Cardiac muscle cell (in vitro differentiated cells and primary cell): ENCODE measurements at regions not wholly inside any gene's neighbourhood (a gene's known extent, or its start where the extent isn't known, plus 50 kb on each side); places are given as distances from the start of the nearest gene placed in this dataset.

Source experiments
- DNase-seq, 2 donors: peaks; one replicate each; pipeline versions ENCODE4 v3.0.0 to v3.0.0-alpha.2; 2010 to 2017; ENCODE audit warnings: low read depth in 1 of 2, low spot score in 1 of 2
- H3K27ac ChIP-seq: fragments of 200-600 bp; sonication (generic); 2 replicates; pipeline ENCODE4 v1.5.1; 2016
- H3K27me3 ChIP-seq: fragments of 200-600 bp; sonication (generic); 2 replicates; pipeline ENCODE4 v1.6.0; 2016; ENCODE audit warnings: control low read depth
- H3K36me3 ChIP-seq: fragments of 200-600 bp; sonication (generic); 2 replicates; pipeline ENCODE4 v1.5.1; 2016; ENCODE audit warnings: control low read depth
- H3K4me1 ChIP-seq: fragments of 200-600 bp; sonication (generic); 2 replicates; pipeline ENCODE4 v1.8.1; 2017; ENCODE audit warnings: low read depth, mild to moderate bottlenecking, mixed run types
- H3K4me3 ChIP-seq: fragments of 200-600 bp; sonication (generic); 2 replicates; pipeline ENCODE4 v1.5.1; 2016; ENCODE audit warnings: mild to moderate bottlenecking
- H3K9me3 ChIP-seq: fragments of 200-600 bp; sonication (generic); 2 replicates; pipeline ENCODE4 v1.5.1; 2017; ENCODE audit warnings: low read depth, mild to moderate bottlenecking, control low read depth
- TF ChIP-seq, protein P1 (sequence below): IDR thresholded peaks from 2 replicates; pipeline ENCODE4 v1.5.1; 2012; ENCODE audit warnings: low read depth, mild to moderate bottlenecking, low read length

- Histone ChIP-seq H3K27ac (no peak overlapping the region), H3K27me3 (no peaks in the 10 kb centered on the region), H3K4me3 (no peak overlapping the region), H3K36me3 (no peaks in the 10 kb centered on the region), H3K9me3 (no peaks in the 10 kb centered on the region), H3K4me1 (no peaks in the 10 kb centered on the region)
- DNase-seq = no peak
- TF ChIP-seq, protein P1, sequence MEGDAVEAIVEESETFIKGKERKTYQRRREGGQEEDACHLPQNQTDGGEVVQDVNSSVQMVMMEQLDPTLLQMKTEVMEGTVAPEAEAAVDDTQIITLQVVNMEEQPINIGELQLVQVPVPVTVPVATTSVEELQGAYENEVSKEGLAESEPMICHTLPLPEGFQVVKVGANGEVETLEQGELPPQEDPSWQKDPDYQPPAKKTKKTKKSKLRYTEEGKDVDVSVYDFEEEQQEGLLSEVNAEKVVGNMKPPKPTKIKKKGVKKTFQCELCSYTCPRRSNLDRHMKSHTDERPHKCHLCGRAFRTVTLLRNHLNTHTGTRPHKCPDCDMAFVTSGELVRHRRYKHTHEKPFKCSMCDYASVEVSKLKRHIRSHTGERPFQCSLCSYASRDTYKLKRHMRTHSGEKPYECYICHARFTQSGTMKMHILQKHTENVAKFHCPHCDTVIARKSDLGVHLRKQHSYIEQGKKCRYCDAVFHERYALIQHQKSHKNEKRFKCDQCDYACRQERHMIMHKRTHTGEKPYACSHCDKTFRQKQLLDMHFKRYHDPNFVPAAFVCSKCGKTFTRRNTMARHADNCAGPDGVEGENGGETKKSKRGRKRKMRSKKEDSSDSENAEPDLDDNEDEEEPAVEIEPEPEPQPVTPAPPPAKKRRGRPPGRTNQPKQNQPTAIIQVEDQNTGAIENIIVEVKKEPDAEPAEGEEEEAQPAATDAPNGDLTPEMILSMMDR = no peak
These were observed 103.4 kb downstream of the MRPL14 start for GRCh38 chr6:44023586-44024454.

DNA sequence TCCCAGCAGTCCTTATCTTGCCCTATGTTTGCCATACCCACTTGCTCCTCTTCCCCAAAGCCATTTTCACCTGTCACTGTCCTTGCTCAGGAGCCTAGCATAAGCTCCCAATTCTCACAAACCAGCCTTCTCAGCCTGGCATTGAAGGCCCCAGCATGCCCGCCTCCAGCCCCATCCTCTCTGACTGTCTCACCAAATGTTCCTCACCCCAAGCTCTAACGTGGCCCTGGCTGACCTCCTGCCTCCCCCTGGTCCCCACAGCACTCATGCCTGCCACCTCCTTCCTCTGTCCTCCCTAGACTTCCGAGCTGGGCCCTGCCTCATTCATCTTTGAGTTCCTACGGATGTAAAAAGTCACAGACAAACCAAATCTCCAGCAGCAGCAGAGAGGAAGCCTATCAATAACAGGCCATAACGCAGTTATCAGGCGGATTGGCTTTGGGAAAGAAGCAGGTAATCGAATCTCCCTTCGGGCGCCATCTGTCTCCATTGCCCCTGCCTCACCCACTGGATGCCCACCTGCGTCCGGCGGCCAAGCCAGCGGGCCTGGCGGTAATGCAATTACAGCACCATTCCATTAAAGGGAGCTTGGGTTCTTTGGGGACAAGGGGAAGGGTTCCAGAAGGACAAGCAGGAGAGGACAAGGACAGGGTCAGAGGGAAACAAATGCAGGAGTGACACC, 104.4 kb downstream of the MRPL14 start:
- Histone ChIP-seq H3K27ac (no peak overlapping the region), H3K9me3 (no peaks in the 10 kb centered on the region), H3K4me3 (no peak overlapping the region), H3K27me3 (no peaks in the 10 kb centered on the region), H3K36me3 (no peaks in the 10 kb centered on the region), H3K4me1 (no peaks in the 10 kb centered on the region)
- no peak for DNase-seq
- TF ChIP-seq, protein P1 = no peak

DNA sequence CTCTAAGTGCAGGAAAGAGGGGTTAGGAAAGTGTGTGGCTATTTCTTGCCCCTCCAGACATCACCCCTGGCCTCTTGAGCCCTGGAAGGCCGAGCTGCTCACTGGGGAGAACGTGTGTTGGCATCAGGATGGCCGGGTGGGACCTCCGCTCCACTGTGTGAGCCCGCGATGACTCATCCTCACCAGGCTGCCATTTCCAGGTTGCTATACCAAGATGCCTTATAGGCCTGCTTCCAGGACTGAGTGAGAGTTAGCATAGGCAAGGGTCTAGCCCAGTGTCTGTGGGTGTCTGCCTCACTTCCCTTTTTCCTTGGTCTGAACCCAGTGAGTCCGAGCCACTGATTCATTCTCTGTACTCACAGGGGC, 105.0 kb downstream of the MRPL14 start:
- TF ChIP-seq, protein P1 = no peak
- no peaks in the 10 kb centered on the region for H3K4me1 ChIP-seq
- DNase-seq = no peak

DNA sequence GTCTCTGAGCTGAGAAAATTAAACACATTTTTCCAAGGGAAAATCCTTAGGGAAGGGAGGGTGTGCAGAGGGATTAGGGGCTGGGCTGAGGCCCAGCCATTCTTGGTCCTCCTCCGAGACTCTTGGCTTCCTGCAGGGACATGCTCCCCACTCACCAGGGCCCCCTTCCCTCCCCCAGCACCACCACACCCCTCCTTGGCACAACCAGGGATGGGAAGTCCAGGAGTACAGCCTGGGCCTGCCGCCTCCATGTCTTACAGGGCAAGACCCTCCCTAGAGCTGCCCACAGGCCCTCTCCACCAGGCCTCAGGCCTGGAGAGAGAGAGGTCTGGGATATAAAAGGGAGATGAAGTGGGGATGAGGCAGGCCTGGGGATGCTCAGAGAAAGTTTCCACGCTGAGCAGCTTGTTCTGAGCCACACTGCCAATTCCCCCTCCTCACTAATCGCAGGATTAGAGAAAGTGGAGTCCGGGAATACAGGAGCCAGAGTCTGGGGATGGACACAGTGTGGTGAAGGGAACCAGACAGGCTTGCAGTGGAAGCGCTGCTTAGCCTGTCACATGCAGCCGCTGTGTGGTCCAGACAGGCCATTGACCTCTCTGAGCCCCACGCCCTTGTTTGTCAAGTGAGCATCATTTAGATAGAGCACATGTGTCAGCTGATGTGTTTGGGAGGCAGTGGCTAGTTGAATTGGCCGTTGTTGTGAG, 105.5 kb downstream of the MRPL14 start:
- TF ChIP-seq, protein P1 = no peak
- no peak for DNase-seq
- no peak overlapping the region for H3K27ac ChIP-seq
- no peaks in the 10 kb centered on the region for H3K27me3 ChIP-seq
- no peaks in the 10 kb centered on the region for H3K4me1 ChIP-seq
- no peaks in the 10 kb centered on the region for H3K36me3 ChIP-seq
- H3K4me3 ChIP-seq = no peak overlapping the region
- H3K9me3 ChIP-seq = no peaks in the 10 kb centered on the region

More for the DNA sequence above, 105.0 kb downstream of the MRPL14 start:
- H3K27me3 ChIP-seq = no peaks in the 10 kb centered on the region
- no peaks in the 10 kb centered on the region for H3K9me3 ChIP-seq
- no peak overlapping the region for H3K27ac ChIP-seq
- H3K36me3 ChIP-seq = no peaks in the 10 kb centered on the region
- H3K4me3 ChIP-seq = no peak overlapping the region

GRCh38 chr6:44020664-44021425, 106.4 kb downstream of the MRPL14 start:
- no peak for DNase-seq
- Histone ChIP-seq H3K27me3 (no peaks in the 10 kb centered on the region), H3K4me3 (no peak overlapping the region), H3K4me1 (no peaks in the 10 kb centered on the region), H3K27ac (no peak overlapping the region), H3K36me3 (no peaks in the 10 kb centered on the region), H3K9me3 (no peaks in the 10 kb centered on the region)
- TF ChIP-seq, protein P1 = no peak
